ENCODE measurements at regions not wholly inside any gene's neighbourhood (a gene's known extent, or its start where the extent isn't known, plus 50 kb on each side); places are given as distances from the start of the nearest gene placed in this dataset.

DNA sequence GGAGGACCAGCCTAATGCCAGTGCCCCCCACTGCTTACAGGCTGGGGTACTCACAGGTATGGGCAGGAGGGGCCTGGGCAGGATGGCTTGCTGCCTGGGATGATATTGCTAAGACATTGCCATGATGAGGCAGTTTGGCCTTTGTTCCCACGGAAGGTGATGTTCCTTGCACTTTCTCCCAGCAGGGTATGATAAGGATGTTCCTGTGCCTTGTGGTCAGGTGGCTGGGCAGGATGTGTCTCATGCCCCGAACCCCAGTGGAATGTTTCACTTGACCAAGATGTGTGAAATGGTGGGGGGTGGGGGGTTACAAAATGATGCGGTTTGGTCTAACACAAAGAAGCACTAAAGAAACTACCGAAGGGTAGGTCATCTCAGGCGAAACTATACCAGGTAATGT, 337.8 kb upstream of the ZFHX3 start:
- TF ChIP-seq RAD21 (IDR thresholded peaks at IDR 0.05; ENCODE audit: low read length) (no peak), POLR2A (IDR thresholded peaks at IDR 0.05; ENCODE audit: low read depth, low read length) (no peak), MXI1 (IDR thresholded peaks at IDR 0.05; ENCODE audit: borderline replicate concordance, low read depth, low read length) (no peak), SMC3 (IDR thresholded peaks at IDR 0.05; ENCODE audit: low read depth, low read length) (no peak), RFX5 (IDR thresholded peaks at IDR 0.05; ENCODE audit: low read depth, low read length) (no peak), MAFK (IDR thresholded peaks at IDR 0.05; ENCODE audit: low read depth, low read length) (no peak), CEBPB (IDR thresholded peaks at IDR 0.05; ENCODE audit: low read depth, low read length) (no peak), BHLHE40 (IDR thresholded peaks at IDR 0.05; ENCODE audit: low read depth, low read length) (no peak), MAZ (IDR thresholded peaks at IDR 0.05; ENCODE audit: borderline replicate concordance, low read depth, low read length) (no peak), RCOR1 (IDR thresholded peaks at IDR 0.05; ENCODE audit: insufficient replicate concordance, low read length) (no peak), FOS (IDR thresholded peaks at IDR 0.05; ENCODE audit: low read depth, low read length) (no peak)
- TF ChIP-seq, protein P1, sequence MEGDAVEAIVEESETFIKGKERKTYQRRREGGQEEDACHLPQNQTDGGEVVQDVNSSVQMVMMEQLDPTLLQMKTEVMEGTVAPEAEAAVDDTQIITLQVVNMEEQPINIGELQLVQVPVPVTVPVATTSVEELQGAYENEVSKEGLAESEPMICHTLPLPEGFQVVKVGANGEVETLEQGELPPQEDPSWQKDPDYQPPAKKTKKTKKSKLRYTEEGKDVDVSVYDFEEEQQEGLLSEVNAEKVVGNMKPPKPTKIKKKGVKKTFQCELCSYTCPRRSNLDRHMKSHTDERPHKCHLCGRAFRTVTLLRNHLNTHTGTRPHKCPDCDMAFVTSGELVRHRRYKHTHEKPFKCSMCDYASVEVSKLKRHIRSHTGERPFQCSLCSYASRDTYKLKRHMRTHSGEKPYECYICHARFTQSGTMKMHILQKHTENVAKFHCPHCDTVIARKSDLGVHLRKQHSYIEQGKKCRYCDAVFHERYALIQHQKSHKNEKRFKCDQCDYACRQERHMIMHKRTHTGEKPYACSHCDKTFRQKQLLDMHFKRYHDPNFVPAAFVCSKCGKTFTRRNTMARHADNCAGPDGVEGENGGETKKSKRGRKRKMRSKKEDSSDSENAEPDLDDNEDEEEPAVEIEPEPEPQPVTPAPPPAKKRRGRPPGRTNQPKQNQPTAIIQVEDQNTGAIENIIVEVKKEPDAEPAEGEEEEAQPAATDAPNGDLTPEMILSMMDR (conservative IDR thresholded peaks at IDR 0.05; ENCODE audit: low read depth, low read length), result no peak
- TF ChIP-seq, protein P2, sequence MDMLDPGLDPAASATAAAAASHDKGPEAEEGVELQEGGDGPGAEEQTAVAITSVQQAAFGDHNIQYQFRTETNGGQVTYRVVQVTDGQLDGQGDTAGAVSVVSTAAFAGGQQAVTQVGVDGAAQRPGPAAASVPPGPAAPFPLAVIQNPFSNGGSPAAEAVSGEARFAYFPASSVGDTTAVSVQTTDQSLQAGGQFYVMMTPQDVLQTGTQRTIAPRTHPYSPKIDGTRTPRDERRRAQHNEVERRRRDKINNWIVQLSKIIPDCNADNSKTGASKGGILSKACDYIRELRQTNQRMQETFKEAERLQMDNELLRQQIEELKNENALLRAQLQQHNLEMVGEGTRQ (IDR thresholded peaks at IDR 0.05; ENCODE audit: low read depth, low read length), result no peak
- TF ChIP-seq, protein P3, sequence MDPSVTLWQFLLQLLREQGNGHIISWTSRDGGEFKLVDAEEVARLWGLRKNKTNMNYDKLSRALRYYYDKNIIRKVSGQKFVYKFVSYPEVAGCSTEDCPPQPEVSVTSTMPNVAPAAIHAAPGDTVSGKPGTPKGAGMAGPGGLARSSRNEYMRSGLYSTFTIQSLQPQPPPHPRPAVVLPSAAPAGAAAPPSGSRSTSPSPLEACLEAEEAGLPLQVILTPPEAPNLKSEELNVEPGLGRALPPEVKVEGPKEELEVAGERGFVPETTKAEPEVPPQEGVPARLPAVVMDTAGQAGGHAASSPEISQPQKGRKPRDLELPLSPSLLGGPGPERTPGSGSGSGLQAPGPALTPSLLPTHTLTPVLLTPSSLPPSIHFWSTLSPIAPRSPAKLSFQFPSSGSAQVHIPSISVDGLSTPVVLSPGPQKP (IDR thresholded peaks at IDR 0.05; ENCODE audit: borderline replicate concordance, low read depth, low read length), result no peak
